ENCODE measurements at regions not wholly inside any gene's neighbourhood (a gene's known extent, or its start where the extent isn't known, plus 50 kb on each side); places are given as distances from the start of the nearest gene placed in this dataset.
A peak's percentile ranks its signal among the peaks of the same experiment; 100 is the strongest.
"Not testable (repeated sequence)": the region's sequence is repeated elsewhere in the genome, so short reads cannot be mapped to it uniquely, and the experiment has no call there.

- no peaks in the 10 kb centered on the region for H3K9me2 ChIP-seq (ENCODE audit: low read depth, low read length)
- H3K9ac ChIP-seq (ENCODE audit: low read length) = no peak overlapping the region
- H3K4me2 ChIP-seq (ENCODE audit: low read length) = no peak overlapping the region
- no peaks in the 10 kb centered on the region for H3K9me3 ChIP-seq (ENCODE audit: low read length)
- no peak overlapping the region for H3K4me3 ChIP-seq (ENCODE audit: low read depth, low read length, poor library complexity, severe bottlenecking)
- H2AFZ ChIP-seq (ENCODE audit: low read length) = no peak overlapping the region
- H3K79me2 ChIP-seq (ENCODE audit: insufficient read depth, low read length) = no peaks in the 10 kb centered on the region
- H3K27ac ChIP-seq (ENCODE audit: low read depth, low read length, poor library complexity, severe bottlenecking) = no peak overlapping the region
- no peaks in the 10 kb centered on the region for H3K4me1 ChIP-seq (ENCODE audit: insufficient read depth, low read length, severe bottlenecking)
- TF ChIP-seq EZH2 (IDR thresholded peaks at IDR 0.05; ENCODE audit: borderline replicate concordance, low read length) (no peak), CTCF (IDR thresholded peaks at IDR 0.05; ENCODE audit: low read length) (no peak)
- no peaks in the 10 kb centered on the region for H4K20me1 ChIP-seq (ENCODE audit: insufficient read depth, low read length)
- H3K27me3 ChIP-seq (ENCODE audit: insufficient read depth, low read length) = no peaks in the 10 kb centered on the region
- H3F3A ChIP-seq (ENCODE audit: insufficient read depth, low read length) = no peaks in the 10 kb centered on the region
- no peaks in the 10 kb centered on the region for H3K36me3 ChIP-seq (ENCODE audit: insufficient read depth, low read length)
Measured at GRCh38 chr12:85462888-85463287, 182.9 kb downstream of the ALX1 start.

GRCh38 chr12:85466890-85467289 is 186.9 kb downstream of the ALX1 start:
- Histone ChIP-seq H3K27ac (ENCODE audit: low read depth, low read length, poor library complexity, severe bottlenecking) (no peak overlapping the region), H3K9me2 (ENCODE audit: low read depth, low read length) (no peaks in the 10 kb centered on the region), H2AFZ (ENCODE audit: low read length) (no peak overlapping the region), H3K4me1 (ENCODE audit: insufficient read depth, low read length, severe bottlenecking) (no peaks in the 10 kb centered on the region), H3F3A (ENCODE audit: insufficient read depth, low read length) (no peaks in the 10 kb centered on the region), H4K20me1 (ENCODE audit: insufficient read depth, low read length) (no peaks in the 10 kb centered on the region), H3K36me3 (ENCODE audit: insufficient read depth, low read length) (no peaks in the 10 kb centered on the region), H3K79me2 (ENCODE audit: insufficient read depth, low read length) (no peaks in the 10 kb centered on the region), H3K27me3 (ENCODE audit: insufficient read depth, low read length) (no peaks in the 10 kb centered on the region), H3K4me2 (ENCODE audit: low read length) (no peak overlapping the region), H3K4me3 (ENCODE audit: low read depth, low read length, poor library complexity, severe bottlenecking) (no peak overlapping the region), H3K9me3 (ENCODE audit: low read length) (no peaks in the 10 kb centered on the region), H3K9ac (ENCODE audit: low read length) (no peak overlapping the region)
- no peak for TF ChIP-seq EZH2 (IDR thresholded peaks at IDR 0.05; ENCODE audit: borderline replicate concordance, low read length)
- no peak for TF ChIP-seq CTCF (IDR thresholded peaks at IDR 0.05; ENCODE audit: low read length)

GRCh38 chr12:85468356-85469157 is 188.5 kb downstream of the ALX1 start:
- Histone ChIP-seq H2AFZ (ENCODE audit: low read length) (no peak overlapping the region), H3F3A (ENCODE audit: insufficient read depth, low read length) (no peaks in the 10 kb centered on the region), H3K79me2 (ENCODE audit: insufficient read depth, low read length) (no peaks in the 10 kb centered on the region), H4K20me1 (ENCODE audit: insufficient read depth, low read length) (no peaks in the 10 kb centered on the region), H3K4me1 (ENCODE audit: insufficient read depth, low read length, severe bottlenecking) (no peaks in the 10 kb centered on the region), H3K9me2 (ENCODE audit: low read depth, low read length) (no peaks in the 10 kb centered on the region), H3K9me3 (ENCODE audit: low read length) (no peaks in the 10 kb centered on the region), H3K9ac (ENCODE audit: low read length) (no peak overlapping the region), H3K4me3 (ENCODE audit: low read depth, low read length, poor library complexity, severe bottlenecking) (no peak overlapping the region), H3K36me3 (ENCODE audit: insufficient read depth, low read length) (no peaks in the 10 kb centered on the region), H3K27me3 (ENCODE audit: insufficient read depth, low read length) (no peaks in the 10 kb centered on the region), H3K27ac (ENCODE audit: low read depth, low read length, poor library complexity, severe bottlenecking) (no peak overlapping the region), H3K4me2 (ENCODE audit: low read length) (no peak overlapping the region)
- no peak for TF ChIP-seq EZH2 (IDR thresholded peaks at IDR 0.05; ENCODE audit: borderline replicate concordance, low read length)
- TF ChIP-seq CTCF (IDR thresholded peaks at IDR 0.05; ENCODE audit: low read length) = peak; percentile 62

GRCh38 chr12:85469158-85470086 is 189.4 kb downstream of the ALX1 start:
- H3K27ac ChIP-seq (ENCODE audit: low read depth, low read length, poor library complexity, severe bottlenecking); H3K4me2 ChIP-seq (ENCODE audit: low read length); H3K4me1 ChIP-seq (ENCODE audit: insufficient read depth, low read length, severe bottlenecking); H3K27me3 ChIP-seq (ENCODE audit: insufficient read depth, low read length); H3K9me2 ChIP-seq (ENCODE audit: low read depth, low read length); H3K36me3 ChIP-seq (ENCODE audit: insufficient read depth, low read length); H3K79me2 ChIP-seq (ENCODE audit: insufficient read depth, low read length); H3K9ac ChIP-seq (ENCODE audit: low read length); H3K9me3 ChIP-seq (ENCODE audit: low read length); H2AFZ ChIP-seq (ENCODE audit: low read length); H4K20me1 ChIP-seq (ENCODE audit: insufficient read depth, low read length); H3K4me3 ChIP-seq (ENCODE audit: low read depth, low read length, poor library complexity, severe bottlenecking); H3F3A ChIP-seq (ENCODE audit: insufficient read depth, low read length): not testable (repeated sequence)

- H3K9ac ChIP-seq (ENCODE audit: low read length); H2AFZ ChIP-seq (ENCODE audit: low read length); H3K36me3 ChIP-seq (ENCODE audit: insufficient read depth, low read length); H3K4me3 ChIP-seq (ENCODE audit: low read depth, low read length, poor library complexity, severe bottlenecking); H3K4me2 ChIP-seq (ENCODE audit: low read length); H4K20me1 ChIP-seq (ENCODE audit: insufficient read depth, low read length); H3F3A ChIP-seq (ENCODE audit: insufficient read depth, low read length); H3K27ac ChIP-seq (ENCODE audit: low read depth, low read length, poor library complexity, severe bottlenecking); H3K27me3 ChIP-seq (ENCODE audit: insufficient read depth, low read length); H3K9me2 ChIP-seq (ENCODE audit: low read depth, low read length); H3K9me3 ChIP-seq (ENCODE audit: low read length); H3K79me2 ChIP-seq (ENCODE audit: insufficient read depth, low read length); H3K4me1 ChIP-seq (ENCODE audit: insufficient read depth, low read length, severe bottlenecking): not testable (repeated sequence)
Measured at GRCh38 chr12:85475277-85475676, 195.3 kb downstream of the ALX1 start.
